Esophagus squamous epithelium (tissue), 4 donors: ENCODE measurements at regions not wholly inside any gene's neighbourhood (a gene's known extent, or its start where the extent isn't known, plus 50 kb on each side); places are given as distances from the start of the nearest gene placed in this dataset.

Experiments used
- CTCF ChIP-seq, 6 experiments: fragments of 450-650 bp in 4 of 6; fragments of 200-600 bp in 2 of 6; sonication (generic) in 2 of 6; IDR thresholded peaks; one replicate each; pipeline ENCODE4 v1.5.1; 2016 to 2019; ENCODE audit warnings: antibody characterized with exemption in 6 of 6, mild to moderate bottlenecking in 4 of 6, moderate library complexity in 4 of 6
- POLR2A ChIP-seq, 4 donors: fragments of 450-650 bp; IDR thresholded peaks; one replicate each; pipeline ENCODE4 v1.6.1; 2017; ENCODE audit warnings: antibody characterized with exemption in 4 of 4, mild to moderate bottlenecking in 4 of 4, moderate library complexity in 3 of 4

DNA sequence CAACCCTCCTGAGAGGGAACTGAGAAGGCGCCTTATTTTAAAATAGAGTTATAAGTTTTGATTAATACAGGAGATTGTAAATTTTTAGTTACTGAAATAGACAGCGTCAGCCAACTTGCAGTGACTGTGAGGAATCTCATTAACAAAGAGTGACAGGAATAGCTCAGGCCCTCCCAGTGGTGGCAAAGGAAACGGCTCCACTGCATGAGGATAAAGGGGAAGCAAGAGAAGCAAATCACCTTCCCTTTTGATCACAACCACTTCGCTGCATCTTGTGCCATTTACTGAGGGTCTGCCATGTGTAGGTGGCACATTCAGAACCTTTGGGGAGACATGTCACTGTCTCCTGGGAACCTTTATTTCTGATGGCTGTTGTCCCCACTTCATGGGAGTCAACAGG, 612.4 kb upstream of the RAB6C start:
- TF ChIP-seq CTCF (IDR thresholded peaks at IDR 0.05) = no peak
- no peak for TF ChIP-seq POLR2A (IDR thresholded peaks at IDR 0.05)
